Activated CD4-positive, alpha-beta T cell treated with anti-CD3 and anti-CD28 coated beads, Interleukin-2, amount 50 U/mL, for 1 hour (primary cell): ENCODE measurements at regions not wholly inside any gene's neighbourhood (a gene's known extent, or its start where the extent isn't known, plus 50 kb on each side); places are given as distances from the start of the nearest gene placed in this dataset.
"Not testable (repeated sequence)": the region's sequence is repeated elsewhere in the genome, so short reads cannot be mapped to it uniquely, and the experiment has no call there.

Experiments used
- DNase-seq: peaks from one replicate; pipeline ENCODE4 v3.0.0-alpha.2; 2020

GRCh38 chrX:35625714-35626113, 172.4 kb upstream of the MAGEB16 start:
- DNase-seq, result no peak

DNA sequence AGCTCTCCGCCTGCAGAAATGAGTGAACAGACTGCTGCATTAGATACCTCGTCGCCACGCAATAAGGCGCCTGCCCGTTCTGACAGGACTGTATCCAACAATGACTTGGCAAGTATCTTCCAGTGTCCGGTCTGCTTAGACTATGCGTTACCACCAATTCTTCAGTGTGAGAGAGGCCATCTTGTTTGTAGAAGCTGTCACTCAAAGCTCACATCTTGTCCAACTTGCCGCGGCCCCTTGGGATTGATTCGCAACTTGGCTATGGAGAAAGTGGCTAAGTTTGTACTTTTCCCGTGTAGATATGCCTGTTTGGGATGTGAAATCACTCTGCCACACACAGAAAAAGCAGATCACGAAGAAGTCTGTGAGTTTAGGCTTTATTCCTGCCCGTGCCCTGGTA, 172.0 kb upstream of the MAGEB16 start:
- DNase-seq, result no peak

- DNase-seq, result not testable (repeated sequence)
Measured at GRCh38 chrX:35635971-35636370, 162.2 kb upstream of the MAGEB16 start.

DNA sequence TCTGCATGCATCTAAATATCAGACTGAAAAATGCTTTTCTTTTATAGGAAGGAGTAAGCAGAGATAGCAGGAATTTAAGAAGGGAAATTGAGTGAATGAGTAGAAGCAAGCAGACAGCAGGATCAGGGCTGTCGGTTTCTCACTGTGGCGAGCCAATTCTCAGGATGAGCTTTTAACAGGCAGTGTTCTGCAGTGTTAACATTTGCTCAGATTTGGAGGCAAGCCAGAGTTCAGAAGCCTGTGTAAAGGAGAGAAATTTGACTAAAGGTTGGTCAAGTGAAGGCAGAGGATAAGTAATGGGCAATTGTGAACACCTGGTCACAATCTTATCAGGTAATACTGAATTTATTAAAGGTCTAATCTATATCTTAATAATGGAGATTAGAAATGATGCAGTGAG, 133.3 kb upstream of the MAGEB16 start:
- DNase-seq, result no peak

DNA sequence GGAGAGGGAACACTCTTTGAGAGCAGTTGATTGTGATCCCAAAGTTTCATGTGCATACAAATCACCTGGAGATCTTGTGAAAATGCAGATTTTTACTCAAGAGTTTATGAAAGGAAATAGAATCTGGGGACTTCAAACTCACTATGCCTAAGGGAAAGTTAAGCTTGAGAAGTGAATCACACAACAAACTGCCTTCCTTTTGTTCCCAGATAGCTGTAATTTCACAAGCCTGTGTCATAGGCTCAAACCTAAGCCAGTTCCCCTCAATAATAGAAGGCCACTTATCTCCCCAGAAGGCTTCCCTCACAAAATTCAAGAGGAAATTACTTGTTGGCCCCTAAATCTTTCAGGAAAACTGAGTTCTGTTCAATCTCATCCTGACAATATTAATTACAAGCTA, 132.8 kb upstream of the MAGEB16 start:
- no peak for DNase-seq

- no peak for DNase-seq
Measured at GRCh38 chrX:35670889-35671288, 127.3 kb upstream of the MAGEB16 start.

DNA sequence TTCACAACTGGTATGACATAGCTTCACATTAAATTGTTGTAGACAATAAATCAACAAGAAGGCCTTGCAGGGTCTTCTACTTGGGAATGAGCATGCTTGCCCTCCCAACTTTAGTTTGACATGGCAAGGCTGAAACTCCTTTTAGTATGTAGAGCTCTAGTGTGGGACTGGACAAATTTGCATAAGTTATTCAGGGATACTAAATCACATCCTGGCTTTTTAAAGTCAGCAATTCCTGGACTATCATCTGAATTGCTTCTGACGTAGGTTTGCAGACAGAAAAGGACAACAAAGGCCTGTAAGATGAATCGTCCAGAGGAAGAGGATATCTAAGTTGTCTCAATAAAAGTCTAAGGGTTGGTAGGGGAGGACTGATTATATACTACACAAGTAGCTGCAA, 123.0 kb upstream of the MAGEB16 start:
- DNase-seq, result no peak

- DNase-seq, result no peak
Measured at GRCh38 chrX:35680940-35681346, 117.2 kb upstream of the MAGEB16 start.

GRCh38 chrX:35682476-35682875, 115.7 kb upstream of the MAGEB16 start:
- no peak for DNase-seq

GRCh38 chrX:35696760-35697234, 101.3 kb upstream of the MAGEB16 start:
- DNase-seq, result no peak

DNA sequence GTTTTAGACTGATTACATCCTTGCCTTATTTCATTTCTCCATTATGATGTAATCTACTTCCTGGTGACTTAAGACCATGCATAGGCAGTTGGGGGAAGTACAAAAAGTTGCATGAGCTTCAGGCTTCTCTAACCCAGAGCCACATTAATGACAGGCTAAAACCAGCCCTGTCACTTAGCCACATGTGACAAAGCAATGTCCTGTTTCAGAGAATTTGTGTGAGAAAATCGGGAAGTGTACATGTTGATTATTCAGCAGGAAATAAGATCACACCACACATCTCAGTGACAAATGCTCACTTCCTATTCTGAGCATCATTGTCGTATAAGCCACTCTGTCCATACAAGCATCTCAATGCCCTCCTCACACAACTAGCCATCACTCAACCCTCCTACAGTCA, 98.5 kb upstream of the MAGEB16 start:
- DNase-seq, result no peak

DNA sequence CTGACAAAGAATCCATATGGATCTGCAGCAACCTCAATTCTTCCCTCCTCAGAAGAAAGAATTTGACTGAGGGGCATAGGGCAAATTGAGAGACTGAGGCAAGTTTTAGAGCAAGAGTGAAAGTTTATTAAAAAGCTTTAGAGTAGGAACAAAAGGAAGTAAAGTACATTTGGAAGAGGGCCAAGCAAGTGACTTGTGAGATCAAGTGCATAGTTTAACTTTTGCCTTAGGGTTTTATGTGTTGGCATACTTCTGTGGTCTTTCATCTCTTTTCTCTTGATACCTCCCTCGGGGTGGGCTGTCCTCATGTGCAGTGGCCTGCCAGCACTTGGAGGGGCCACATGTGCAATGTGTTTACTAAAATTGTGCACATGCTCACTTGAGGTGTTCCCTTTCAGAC, 98.0 kb upstream of the MAGEB16 start:
- DNase-seq, result no peak

DNA sequence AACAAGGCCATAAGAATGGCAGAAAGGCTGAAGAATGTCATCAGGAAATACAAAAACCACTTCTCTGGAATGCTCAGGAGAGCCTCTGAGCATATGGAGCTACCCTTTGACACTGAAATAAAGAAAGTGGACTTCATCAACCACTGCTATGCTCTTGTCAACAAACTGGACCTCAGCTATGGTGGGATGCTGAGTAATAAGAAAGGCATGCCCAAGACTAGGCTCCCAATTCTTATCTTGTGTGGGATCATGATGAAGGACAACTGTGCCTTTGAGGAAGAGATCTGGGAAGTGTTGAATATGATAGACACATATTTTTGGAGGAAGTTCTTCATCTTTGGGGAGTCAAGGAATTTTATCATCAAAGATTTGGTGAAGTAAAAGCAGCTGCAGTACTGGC, 86.9 kb upstream of the MAGEB16 start:
- DNase-seq, result no peak

GRCh38 chrX:35722128-35722527, 76.0 kb upstream of the MAGEB16 start:
- no peak for DNase-seq

- no peak for DNase-seq
Measured at GRCh38 chrX:35726176-35726575, 72.0 kb upstream of the MAGEB16 start.

DNA sequence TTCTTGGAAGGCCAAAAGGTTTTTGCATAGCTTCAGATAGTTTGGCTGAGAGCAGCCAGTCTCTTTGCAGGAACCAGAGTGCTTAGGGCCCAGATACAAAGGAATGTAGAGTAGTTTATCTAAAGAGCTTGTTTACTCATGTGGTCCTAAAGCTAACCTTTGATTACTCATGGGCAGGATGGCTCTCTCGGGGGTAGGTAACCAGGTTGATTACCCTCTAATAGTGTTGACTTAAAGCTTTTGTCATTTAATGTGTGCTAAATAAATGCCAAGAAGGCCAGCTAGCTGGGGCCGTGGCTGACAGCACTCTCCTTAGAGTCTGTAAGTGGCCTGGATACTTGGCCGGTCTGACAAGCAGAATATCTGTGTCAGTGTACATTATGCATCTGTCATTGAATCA, 69.7 kb upstream of the MAGEB16 start:
- no peak for DNase-seq

GRCh38 chrX:35733879-35734278, 64.3 kb upstream of the MAGEB16 start:
- DNase-seq, result no peak

- no peak for DNase-seq
Measured at GRCh38 chrX:35741142-35741541, 57.0 kb upstream of the MAGEB16 start.

DNA sequence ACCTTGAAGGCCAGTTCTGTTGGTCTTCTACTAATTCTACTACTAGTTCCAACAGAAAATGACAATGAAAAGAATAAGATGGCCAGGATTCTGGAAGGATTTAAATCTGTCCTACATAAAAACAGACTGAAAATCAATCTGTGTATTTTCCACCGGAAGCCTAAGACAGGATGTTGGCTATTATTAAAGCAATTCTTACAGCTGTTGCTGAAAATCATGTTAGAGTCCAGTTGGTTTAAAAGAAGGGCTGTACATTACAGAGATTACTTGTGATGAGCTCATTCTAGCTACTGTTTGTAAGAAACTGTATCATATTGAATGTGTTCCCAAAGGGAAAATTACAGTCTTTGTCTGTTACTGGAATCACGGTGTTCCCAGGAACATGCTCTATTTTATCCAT, 54.8 kb upstream of the MAGEB16 start:
- no peak for DNase-seq
